Stimulated activated CD4-positive, alpha-beta T cell treated with anti-CD3 and anti-CD28 coated beads, Interleukin-1b, Interleukin-23, amount 100 ng/mL, for 1 hour (primary cell): ENCODE measurements at regions not wholly inside any gene's neighbourhood (a gene's known extent, or its start where the extent isn't known, plus 50 kb on each side); places are given as distances from the start of the nearest gene placed in this dataset.
"Not testable (repeated sequence)": the region's sequence is repeated elsewhere in the genome, so short reads cannot be mapped to it uniquely, and the experiment has no call there.

Experiments used
- DNase-seq, 2 donors: peaks; one replicate each; pipeline ENCODE4 v3.0.0-alpha.2; 2020; ENCODE audit warnings: low read depth in 2 of 2

GRCh38 chr4:111399623-111400022 is 745.6 kb upstream of the FAM241A start:
- DNase-seq, result no peak

GRCh38 chr4:111400741-111401140 is 744.5 kb upstream of the FAM241A start:
- no peak for DNase-seq

- DNase-seq, result no peak
These were observed 740.6 kb upstream of the FAM241A start for GRCh38 chr4:111404673-111405072.

- DNase-seq, result no peak
These were observed 739.3 kb upstream of the FAM241A start for GRCh38 chr4:111405989-111406388.

GRCh38 chr4:111410571-111410970 is 734.7 kb upstream of the FAM241A start:
- no peak for DNase-seq

GRCh38 chr4:111417521-111417920 is 727.7 kb upstream of the FAM241A start:
- no peak for DNase-seq

GRCh38 chr4:111433441-111433840 is 711.8 kb upstream of the FAM241A start:
- DNase-seq, result no peak

GRCh38 chr4:111434586-111434985 is 710.7 kb upstream of the FAM241A start:
- no peak for DNase-seq

GRCh38 chr4:111435986-111436744 is 709.1 kb upstream of the FAM241A start:
- no peak for DNase-seq

- no peak for DNase-seq
These were observed 703.6 kb upstream of the FAM241A start for GRCh38 chr4:111441687-111442086.

GRCh38 chr4:111444836-111445235 is 700.4 kb upstream of the FAM241A start:
- DNase-seq, result not testable (repeated sequence)

GRCh38 chr4:111449657-111450056 is 695.6 kb upstream of the FAM241A start:
- no peak for DNase-seq

GRCh38 chr4:111450867-111451266 is 694.4 kb upstream of the FAM241A start:
- DNase-seq, result no peak

- no peak for DNase-seq
These were observed 692.0 kb upstream of the FAM241A start for GRCh38 chr4:111453216-111453615.

- DNase-seq, result no peak
These were observed 690.3 kb upstream of the FAM241A start for GRCh38 chr4:111454961-111455360.

- DNase-seq, result no peak
These were observed 680.8 kb upstream of the FAM241A start for GRCh38 chr4:111464251-111465045.

- DNase-seq, result no peak
These were observed 678.2 kb upstream of the FAM241A start for GRCh38 chr4:111466811-111467604.

GRCh38 chr4:111475001-111475400 is 670.3 kb upstream of the FAM241A start:
- DNase-seq, result no peak

GRCh38 chr4:111475666-111476065 is 669.6 kb upstream of the FAM241A start:
- no peak for DNase-seq

- DNase-seq, result no peak
These were observed 664.7 kb upstream of the FAM241A start for GRCh38 chr4:111480510-111480909.

- DNase-seq, result no peak
These were observed 661.7 kb upstream of the FAM241A start for GRCh38 chr4:111483375-111484169.
